ENCODE measurements at regions not wholly inside any gene's neighbourhood (a gene's known extent, or its start where the extent isn't known, plus 50 kb on each side); places are given as distances from the start of the nearest gene placed in this dataset.

DNA sequence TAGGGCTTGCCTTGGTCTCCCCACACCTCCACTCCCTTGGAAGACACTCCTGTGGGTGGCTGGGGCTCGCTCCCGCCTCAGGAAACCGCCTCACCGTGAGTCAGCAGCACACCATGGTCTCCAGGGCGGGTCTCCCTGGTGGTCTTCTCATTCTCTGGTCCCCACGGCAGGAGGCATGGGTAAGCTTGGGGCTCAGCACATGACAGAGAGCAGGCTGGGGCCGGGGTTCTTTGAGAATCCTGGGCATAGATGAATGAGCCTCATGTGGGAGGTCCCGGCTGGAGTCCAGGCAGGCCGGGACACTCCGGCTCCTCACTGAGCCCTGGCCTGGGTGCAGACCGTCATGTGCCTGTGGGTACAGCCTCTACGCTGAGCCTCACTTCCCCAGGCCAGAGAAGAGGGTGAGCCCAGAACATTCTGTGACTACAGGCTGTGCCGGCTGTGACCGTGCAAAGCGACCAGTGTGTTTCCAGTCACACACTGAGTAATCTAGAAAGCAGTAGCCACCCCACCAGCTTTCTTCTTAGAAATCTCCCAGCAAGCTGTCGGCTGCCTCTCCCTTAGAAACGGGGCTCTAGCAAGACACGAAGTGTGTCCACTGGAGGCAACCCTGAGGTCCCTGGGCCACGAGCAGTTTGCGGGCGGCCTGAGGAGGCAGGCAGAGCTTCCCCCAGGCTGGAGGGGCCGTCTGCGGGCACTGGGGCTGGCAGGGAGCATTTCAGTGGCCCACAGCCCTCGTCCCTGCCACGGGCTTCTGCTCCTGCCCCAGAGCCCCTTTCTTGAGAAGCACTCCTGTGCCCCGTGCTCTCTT lies 93.1 kb downstream of the RHOB start:
- Histone ChIP-seq H3K4me1 (replicated peaks) (peaks cover 21% of the 10 kb centered on the region), H3K9me3 (replicated peaks) (no peaks in the 10 kb centered on the region), H3K4me3 (no peak overlapping the region), H3K36me3 (no peaks in the 10 kb centered on the region), H3K27ac (peak overlapping the region; percentile 75), H3K27me3 (replicated peaks) (no peaks in the 10 kb centered on the region)
- DNase-seq (ENCODE audit: low read depth in 1 of 2, low spot score in 2 of 2): peak; percentile 85 to 88

DNA sequence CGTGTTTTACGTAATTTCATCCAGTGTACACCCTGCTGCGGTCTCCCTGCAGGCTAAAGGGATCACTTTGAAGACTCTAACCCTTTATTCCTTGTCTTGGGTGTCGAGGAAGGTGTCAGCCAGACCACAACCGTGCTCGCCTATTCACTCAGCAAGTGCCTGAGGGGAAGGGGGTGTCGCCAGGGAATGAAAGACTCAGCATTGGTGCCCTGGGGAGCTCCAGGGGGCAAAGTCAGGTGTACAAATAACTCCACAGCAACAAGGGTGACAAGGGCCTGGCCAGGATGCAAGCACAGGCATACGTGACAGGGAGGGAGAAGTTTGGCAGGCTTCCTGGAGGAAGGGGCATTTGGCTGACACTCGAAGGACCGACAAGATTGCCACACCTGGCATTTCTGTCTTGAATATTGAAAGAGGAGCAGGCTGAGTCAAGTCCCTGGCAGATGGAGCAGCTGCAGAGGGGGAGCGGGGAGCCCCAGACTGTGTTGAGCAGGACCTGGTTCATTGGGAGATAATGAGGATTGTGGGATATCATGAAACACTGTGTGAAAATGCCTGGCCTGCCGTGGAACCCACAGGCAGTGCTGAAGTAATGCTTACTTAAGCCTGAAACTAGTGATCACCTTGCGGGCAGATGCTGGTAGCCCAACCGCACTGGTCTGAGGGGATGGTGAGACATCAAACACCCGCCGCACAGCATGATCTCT lies 93.9 kb downstream of the RHOB start:
- no peaks in the 10 kb centered on the region for H3K27me3 ChIP-seq (replicated peaks)
- 0 out of 2 replicates have a peak, but pooled peaks cover under 1% of the 10 kb centered on the region for H3K9me3 ChIP-seq (replicated peaks)
- H3K36me3 ChIP-seq: no peaks in the 10 kb centered on the region
- H3K4me3 ChIP-seq: no peak overlapping the region
- peaks cover 21% of the 10 kb centered on the region for H3K4me1 ChIP-seq (replicated peaks)
- peak overlapping the region; percentile 75 for H3K27ac ChIP-seq
- no peak for DNase-seq (ENCODE audit: low read depth in 1 of 2, low spot score in 2 of 2)

DNA sequence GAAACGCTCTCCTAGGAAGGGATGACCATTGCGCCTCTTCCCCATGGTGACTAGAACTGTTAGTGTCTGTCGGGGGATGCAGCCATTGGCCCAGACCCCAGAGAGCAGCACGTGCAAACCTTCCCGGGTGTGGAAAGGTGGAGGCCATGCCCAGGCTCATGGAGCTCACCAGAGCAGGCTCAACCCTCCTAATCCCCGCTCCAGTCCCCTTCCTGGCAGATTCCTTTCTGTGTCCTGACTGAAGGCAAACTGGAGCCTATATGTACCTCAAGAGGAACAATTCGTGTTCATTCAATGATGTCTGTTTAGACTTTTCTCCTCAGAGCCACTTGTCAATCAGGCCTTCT lies 94.4 kb downstream of the RHOB start:
- Histone ChIP-seq H3K9me3 (replicated peaks) (0 out of 2 replicates have a peak, but pooled peaks cover 4% of the 10 kb centered on the region), H3K4me1 (replicated peaks) (peaks cover 21% of the 10 kb centered on the region), H3K27ac (no peak overlapping the region), H3K27me3 (replicated peaks) (no peaks in the 10 kb centered on the region), H3K4me3 (no peak overlapping the region), H3K36me3 (no peaks in the 10 kb centered on the region)
- DNase-seq (ENCODE audit: low read depth in 1 of 2, low spot score in 2 of 2): no peak

DNA sequence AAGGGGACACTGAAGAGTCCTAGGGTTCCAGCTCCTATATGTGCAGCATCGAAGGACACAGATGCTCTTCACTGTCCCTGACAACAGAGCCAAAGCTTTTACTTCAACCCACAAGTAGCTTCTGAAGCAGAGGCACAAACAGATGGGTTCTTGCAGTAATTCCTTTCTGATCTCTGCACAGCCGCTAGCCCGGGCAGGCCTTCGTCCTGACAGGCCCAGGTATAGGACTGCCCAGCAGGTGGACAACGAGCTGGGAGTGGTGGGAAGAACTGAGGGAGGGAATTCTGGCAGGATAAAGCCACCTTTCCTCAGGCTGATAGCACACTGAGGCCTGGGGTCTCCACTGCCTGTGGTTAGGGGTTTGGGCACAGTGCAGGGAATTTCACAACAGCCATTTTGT lies 94.8 kb downstream of the RHOB start:
- H3K27me3 ChIP-seq (replicated peaks): no peaks in the 10 kb centered on the region
- no peak overlapping the region for H3K27ac ChIP-seq
- H3K4me1 ChIP-seq (replicated peaks): peaks cover 21% of the 10 kb centered on the region
- no peak overlapping the region for H3K4me3 ChIP-seq
- no peak for DNase-seq (ENCODE audit: low read depth in 1 of 2, low spot score in 2 of 2)
- 0 out of 2 replicates have a peak, but pooled peaks cover 4% of the 10 kb centered on the region for H3K9me3 ChIP-seq (replicated peaks)
- no peaks in the 10 kb centered on the region for H3K36me3 ChIP-seq

DNA sequence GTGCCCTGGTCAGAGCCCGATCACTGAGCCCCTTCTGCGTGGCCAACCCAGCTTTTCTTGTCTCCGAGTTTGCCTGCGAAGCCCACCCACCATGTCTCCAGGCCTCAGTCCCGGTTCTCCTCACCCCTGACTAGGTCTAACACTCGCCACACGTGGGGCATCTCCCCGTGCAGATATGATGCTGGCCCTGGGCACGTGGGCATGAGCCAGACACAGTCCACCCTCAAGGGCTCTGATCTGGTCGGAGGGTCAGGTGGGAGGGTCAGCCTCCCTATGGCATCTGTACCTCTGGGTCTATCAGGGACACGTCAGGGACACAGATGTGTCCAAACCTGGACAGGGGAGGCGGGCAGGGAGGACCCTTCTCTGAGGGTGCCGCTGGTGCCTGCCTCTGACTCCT lies 95.4 kb downstream of the RHOB start:
- Histone ChIP-seq H3K9me3 (replicated peaks) (0 out of 2 replicates have a peak, but pooled peaks cover 4% of the 10 kb centered on the region), H3K27me3 (replicated peaks) (no peaks in the 10 kb centered on the region), H3K27ac (no peak overlapping the region), H3K4me1 (replicated peaks) (peaks cover 21% of the 10 kb centered on the region), H3K36me3 (no peaks in the 10 kb centered on the region), H3K4me3 (no peak overlapping the region)
- no peak for DNase-seq (ENCODE audit: low read depth in 1 of 2, low spot score in 2 of 2)

DNA sequence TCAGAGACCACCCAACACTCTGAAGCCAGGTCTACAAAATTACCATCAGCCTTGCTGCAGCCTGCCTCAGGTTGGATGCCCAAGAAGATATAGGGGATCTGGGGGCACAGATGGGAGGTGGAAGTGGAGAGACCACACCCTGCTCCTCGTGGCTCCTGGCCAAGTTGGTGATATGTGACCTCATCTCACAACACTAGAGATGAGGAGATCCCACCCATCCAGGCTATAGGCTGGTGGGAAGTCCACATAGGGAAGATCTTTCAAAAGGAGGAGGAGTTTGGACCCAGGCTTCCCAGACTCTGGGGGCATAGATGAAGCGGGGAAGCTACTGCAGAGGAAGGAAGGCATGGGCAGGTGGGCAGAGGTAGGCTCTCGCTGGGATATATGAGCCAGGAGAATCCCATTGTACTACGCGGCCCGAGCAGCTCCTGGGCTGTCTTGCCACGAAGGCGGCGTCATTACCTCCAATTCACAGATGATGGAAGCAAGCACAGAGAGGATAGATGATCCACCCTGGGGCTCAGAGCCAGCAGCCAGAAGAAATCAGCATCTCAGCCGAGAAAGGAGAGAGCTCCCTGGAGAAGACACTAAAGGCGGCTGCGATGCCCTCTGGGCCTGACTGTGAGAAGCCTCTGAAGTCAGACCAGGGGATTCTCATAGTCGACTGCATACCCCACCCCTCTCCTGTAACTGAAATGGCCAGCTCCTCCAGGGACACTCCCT lies 96.0 kb downstream of the RHOB start:
- H3K4me3 ChIP-seq: no peak overlapping the region
- 0 out of 2 replicates have a peak, but pooled peaks cover 4% of the 10 kb centered on the region for H3K9me3 ChIP-seq (replicated peaks)
- H3K36me3 ChIP-seq: no peaks in the 10 kb centered on the region
- DNase-seq (ENCODE audit: low read depth in 1 of 2, low spot score in 2 of 2): no peak
- H3K27ac ChIP-seq: no peak overlapping the region
- no peaks in the 10 kb centered on the region for H3K27me3 ChIP-seq (replicated peaks)
- H3K4me1 ChIP-seq (replicated peaks): peaks cover 21% of the 10 kb centered on the region

DNA sequence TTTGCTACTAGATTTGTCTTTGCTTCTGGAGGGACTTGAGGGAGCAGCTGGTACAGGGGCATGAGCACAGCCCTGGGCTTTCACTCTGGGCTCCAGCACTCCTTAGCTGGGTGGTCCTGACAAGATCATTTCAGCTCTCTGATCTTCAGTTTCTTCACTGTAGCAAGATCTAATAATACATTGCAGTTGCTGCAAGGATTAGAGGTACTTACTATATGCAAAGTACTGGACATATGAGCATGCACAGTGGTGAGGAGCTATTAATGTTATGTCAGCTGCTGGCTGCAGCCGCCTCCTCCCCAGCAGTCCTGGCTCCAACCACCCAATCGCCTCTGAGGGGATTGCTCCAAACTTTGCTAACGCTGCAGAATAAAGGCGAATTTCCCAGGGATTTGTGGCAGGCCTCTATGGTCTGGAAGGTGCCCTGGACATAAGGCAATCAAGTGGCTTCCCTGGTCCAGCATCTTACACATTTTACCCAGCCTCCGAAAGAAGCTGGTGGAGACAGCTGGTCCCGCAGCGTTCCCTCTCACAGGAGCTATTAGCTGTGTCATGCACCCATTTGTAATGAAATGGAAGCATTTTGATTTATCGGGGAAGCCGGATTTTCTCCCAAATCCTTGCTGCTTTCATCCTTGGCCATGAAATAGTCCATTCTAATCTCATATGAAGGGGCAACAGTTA lies 96.7 kb downstream of the RHOB start:
- DNase-seq (ENCODE audit: low read depth in 1 of 2, low spot score in 2 of 2): no peak
- peaks cover 21% of the 10 kb centered on the region for H3K4me1 ChIP-seq (replicated peaks)
- 0 out of 2 replicates have a peak, but pooled peaks cover 4% of the 10 kb centered on the region for H3K9me3 ChIP-seq (replicated peaks)
- H3K27ac ChIP-seq: no peak overlapping the region
- no peak overlapping the region for H3K4me3 ChIP-seq
- H3K27me3 ChIP-seq (replicated peaks): no peaks in the 10 kb centered on the region
- no peaks in the 10 kb centered on the region for H3K36me3 ChIP-seq

DNA sequence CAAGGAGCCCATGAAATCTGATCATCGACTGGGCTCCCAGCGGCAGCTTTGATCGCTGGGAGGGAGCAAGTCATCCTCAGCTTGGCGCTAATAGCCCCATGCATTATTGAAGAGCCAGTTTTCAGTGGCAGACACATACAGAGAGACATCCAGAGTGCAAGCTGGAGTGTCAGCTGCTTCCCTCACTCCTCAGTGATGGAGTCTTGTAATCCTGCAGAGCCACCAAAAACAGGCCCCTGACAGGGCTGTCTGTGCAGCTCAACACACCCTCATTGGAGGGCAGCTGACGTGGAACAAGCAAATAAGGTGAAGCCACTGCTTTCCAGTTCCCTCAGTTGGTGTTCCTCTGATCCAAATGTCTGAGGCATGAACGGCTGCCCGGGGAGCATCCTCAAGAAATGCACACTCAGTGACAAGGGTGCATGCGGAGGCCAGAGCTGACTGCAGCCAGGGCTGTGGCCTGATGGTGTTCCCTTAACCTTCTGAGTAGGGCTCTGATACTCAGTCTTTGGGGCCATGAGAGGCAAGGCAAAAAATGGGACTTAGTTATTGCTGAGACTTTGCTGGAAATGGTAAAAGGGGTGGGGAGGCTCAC lies 97.4 kb downstream of the RHOB start:
- DNase-seq (ENCODE audit: low read depth in 1 of 2, low spot score in 2 of 2): no peak
- peaks cover 15% of the 10 kb centered on the region for H3K4me1 ChIP-seq (replicated peaks)
- no peak overlapping the region for H3K27ac ChIP-seq
- H3K36me3 ChIP-seq: no peaks in the 10 kb centered on the region
- H3K9me3 ChIP-seq (replicated peaks): 0 out of 2 replicates have a peak, but pooled peaks cover 4% of the 10 kb centered on the region
- no peaks in the 10 kb centered on the region for H3K27me3 ChIP-seq (replicated peaks)
- no peak overlapping the region for H3K4me3 ChIP-seq

DNA sequence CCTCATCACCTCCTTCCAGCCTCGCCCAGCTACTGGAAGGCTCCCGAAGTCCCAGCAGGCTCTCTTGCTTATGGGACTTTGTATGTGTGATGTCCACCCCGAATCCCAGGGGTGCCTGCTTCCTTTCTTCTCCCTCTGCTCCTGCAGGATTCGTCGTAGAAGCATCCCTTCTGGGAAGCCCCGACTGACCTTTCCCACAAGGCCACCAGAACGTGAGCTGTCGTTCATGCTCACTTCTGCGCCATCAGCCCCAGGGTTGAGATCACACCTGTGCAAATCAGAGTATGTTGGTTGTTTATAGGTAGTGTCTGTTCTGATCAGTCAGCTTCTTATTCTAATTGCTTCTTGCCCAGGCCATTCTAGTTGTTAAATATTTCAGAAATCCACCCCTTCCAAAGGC lies 101.8 kb downstream of the HS1BP3 start:
- Histone ChIP-seq H3K27me3 (replicated peaks) (no peaks in the 10 kb centered on the region), H3K4me1 (replicated peaks) (no peaks in the 10 kb centered on the region), H3K9me3 (replicated peaks) (0 out of 2 replicates have a peak, but pooled peaks cover 4% of the 10 kb centered on the region), H3K27ac (no peak overlapping the region), H3K36me3 (no peaks in the 10 kb centered on the region), H3K4me3 (no peak overlapping the region)
- DNase-seq (ENCODE audit: low read depth in 1 of 2, low spot score in 2 of 2): no peak

DNA sequence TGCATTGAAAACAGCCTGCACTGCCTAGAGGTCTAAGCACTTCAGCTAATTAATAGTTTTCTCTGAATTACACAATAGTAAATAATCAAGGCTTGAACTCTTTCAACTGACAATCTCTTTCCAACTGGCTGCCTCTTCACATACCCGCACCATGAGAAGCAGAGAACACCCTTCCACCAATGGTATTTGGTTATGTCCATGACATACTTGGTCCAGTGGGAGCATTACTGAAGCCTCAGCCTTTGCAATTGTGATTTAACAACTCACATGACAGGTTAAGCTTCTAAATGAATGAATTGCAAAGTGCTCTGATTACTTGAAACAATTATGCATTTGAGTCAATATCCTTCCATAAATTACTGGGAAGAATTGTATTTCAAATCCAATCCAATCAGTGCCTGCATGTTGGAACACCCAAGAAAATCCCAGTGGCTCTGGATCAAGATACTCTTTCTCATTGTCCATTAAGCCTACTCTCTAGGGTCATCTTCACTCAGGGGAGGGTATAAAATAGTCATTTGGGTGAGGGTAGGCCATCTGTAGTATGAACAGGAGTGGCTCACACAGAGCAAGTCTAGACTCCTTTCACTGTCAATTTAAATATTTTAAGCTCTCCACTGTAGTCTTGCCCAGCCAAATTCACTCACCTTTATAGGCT lies 101.1 kb downstream of the HS1BP3 start:
- H3K27me3 ChIP-seq (replicated peaks): no peaks in the 10 kb centered on the region
- no peaks in the 10 kb centered on the region for H3K36me3 ChIP-seq
- no peaks in the 10 kb centered on the region for H3K4me1 ChIP-seq (replicated peaks)
- no peak for DNase-seq (ENCODE audit: low read depth in 1 of 2, low spot score in 2 of 2)
- H3K27ac ChIP-seq: no peak overlapping the region
- 0 out of 2 replicates have a peak, but pooled peaks cover 4% of the 10 kb centered on the region for H3K9me3 ChIP-seq (replicated peaks)
- H3K4me3 ChIP-seq: no peak overlapping the region

DNA sequence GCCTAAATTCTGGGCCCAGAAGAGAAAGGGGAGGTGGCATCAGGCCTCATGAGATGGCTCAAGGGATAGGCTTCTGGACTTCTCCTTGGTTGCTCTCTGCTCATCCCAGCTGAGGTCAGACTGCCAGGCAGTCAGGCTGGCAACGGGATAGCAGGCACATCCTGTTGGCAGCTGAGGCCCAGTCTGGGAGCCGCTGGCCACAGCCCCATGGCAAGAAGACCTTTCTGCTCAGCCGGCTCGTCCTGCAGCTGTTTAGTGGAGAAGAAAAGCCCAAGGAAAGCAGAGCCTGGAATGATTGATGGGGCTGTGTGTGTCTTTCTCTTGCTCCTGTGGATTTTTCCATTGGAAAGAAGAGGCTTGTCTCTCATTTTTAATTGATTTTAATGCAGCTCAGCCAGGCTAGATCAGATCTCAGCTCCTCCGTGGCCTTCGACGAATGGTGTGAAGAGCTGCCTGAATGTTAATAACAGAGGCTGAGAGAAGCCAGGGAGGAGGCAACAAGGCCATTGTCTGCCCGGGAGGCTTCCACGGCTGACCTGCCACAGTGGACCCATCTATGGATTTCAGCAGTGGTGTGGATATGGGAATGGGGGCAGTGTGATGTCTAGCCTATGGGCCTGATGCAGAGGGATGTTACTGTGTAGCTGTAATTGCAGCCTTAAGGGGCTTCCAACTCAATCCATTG lies 99.5 kb downstream of the HS1BP3 start:
- Histone ChIP-seq H3K9me3 (replicated peaks) (no peaks in the 10 kb centered on the region), H3K4me3 (no peak overlapping the region), H3K36me3 (no peaks in the 10 kb centered on the region), H3K27me3 (replicated peaks) (no peaks in the 10 kb centered on the region), H3K4me1 (replicated peaks) (no peaks in the 10 kb centered on the region), H3K27ac (no peak overlapping the region)
- no peak for DNase-seq (ENCODE audit: low read depth in 1 of 2, low spot score in 2 of 2)

DNA sequence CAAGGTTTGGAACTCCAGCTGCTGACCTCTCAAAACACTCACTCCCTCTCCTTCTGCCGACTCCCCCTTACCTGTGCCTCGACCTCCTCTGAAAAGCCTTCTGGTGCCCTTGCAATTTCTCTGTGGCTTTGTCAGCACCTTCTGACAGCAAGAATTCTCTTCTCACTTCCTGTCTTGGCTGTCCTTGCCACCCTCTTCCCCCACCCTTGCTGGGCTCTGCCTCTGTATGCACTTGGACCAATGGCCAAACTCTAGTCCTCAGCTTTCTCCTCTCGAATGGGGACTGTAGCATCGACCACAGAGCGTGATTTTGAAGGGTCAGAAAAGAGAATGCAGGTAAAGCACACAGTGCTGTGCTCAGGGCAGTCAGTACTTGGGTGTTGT lies 99.0 kb downstream of the HS1BP3 start:
- Histone ChIP-seq H3K4me3 (no peak overlapping the region), H3K27ac (no peak overlapping the region), H3K36me3 (no peaks in the 10 kb centered on the region), H3K9me3 (replicated peaks) (no peaks in the 10 kb centered on the region), H3K27me3 (replicated peaks) (no peaks in the 10 kb centered on the region), H3K4me1 (replicated peaks) (no peaks in the 10 kb centered on the region)
- no peak for DNase-seq (ENCODE audit: low read depth in 1 of 2, low spot score in 2 of 2)
